IMR-90 (cell line): ENCODE measurements at regions not wholly inside any gene's neighbourhood (a gene's known extent, or its start where the extent isn't known, plus 50 kb on each side); places are given as distances from the start of the nearest gene placed in this dataset.

ENCODE experiments used
- ATAC-seq: fragments of 200-7000 bp; cut with Tn5 transposase; 2 replicates; pipeline ENCODE4 v1.9.1; 2020; ENCODE audit warnings: low read depth, mild to moderate bottlenecking, moderate library complexity
- BruUV-seq: library from RNA; stranded (reverse); fragments of 400-500 nt; replicated peaks from 2 replicates; lab custom pipeline; 2021; lab: Mats Ljungman, UMichigan
- CTCF ChIA-PET: fragments of 300-600 bp; formaldehyde crosslinking; extraction: SDS; loops from one replicate; lab custom pipeline; 2021; ENCODE audit warnings: antibody characterized with exemption; lab: Yijun Ruan, JAX
- POLR2A ChIA-PET: fragments of 300-600 bp; sonication (Branson Sonifier 250); formaldehyde crosslinking; loops from one replicate; lab custom pipeline; 2022; ENCODE audit warnings: antibody characterized with exemption; ENCODE audit not compliant: unreplicated experiment; lab: Charles Lee
- DNase-seq: peaks from one replicate; pipeline ENCODE4 v3.0.0; 2013
- H2AFZ ChIP-seq: replicated peaks from 2 replicates; pipeline ENCODE3; 2013; ENCODE audit warnings: low read length, mild to moderate bottlenecking; ENCODE audit not compliant: poor library complexity
- H2AK5ac ChIP-seq: 2 replicates; pipeline ENCODE4 v1.6.1; 2013; ENCODE audit warnings: low read depth, low read length, inconsistent platforms
- H2AK9ac ChIP-seq: replicated peaks from 2 replicates; pipeline ENCODE3; 2013; ENCODE audit warnings: mild to moderate bottlenecking, low read depth, low read length, moderate library complexity; ENCODE audit not compliant: poor library complexity
- H2BK120ac ChIP-seq: 2 replicates; pipeline ENCODE4 v1.6.1; 2013; ENCODE audit warnings: low read depth, low read length, inconsistent platforms
- H2BK15ac ChIP-seq: 3 replicates; pipeline ENCODE4 v1.6.1; 2013; ENCODE audit warnings: low read depth, low read length, inconsistent platforms
- H2BK20ac ChIP-seq: 2 replicates; pipeline ENCODE4 v1.6.1; 2013; ENCODE audit warnings: low read depth, mild to moderate bottlenecking, inconsistent platforms, low read length, moderate library complexity
- H2BK5ac ChIP-seq: 2 replicates; pipeline ENCODE4 v1.6.1; 2013; ENCODE audit warnings: mild to moderate bottlenecking, low read depth, low read length, inconsistent platforms; ENCODE audit not compliant: poor library complexity, severe bottlenecking
- H3K14ac ChIP-seq: replicated peaks from 2 replicates; pipeline ENCODE4 v1.6.1; 2013; ENCODE audit warnings: low read depth, low read length, inconsistent platforms
- H3K18ac ChIP-seq: 2 replicates; pipeline ENCODE4 v1.6.1; 2013; ENCODE audit warnings: low read depth, low read length, control low read depth
- H3K23ac ChIP-seq: 2 replicates; pipeline ENCODE4 v1.6.1; 2013; ENCODE audit warnings: low read depth, low read length, inconsistent platforms
- H3K27ac ChIP-seq: 2 replicates; pipeline ENCODE4 v1.5.1; 2013; ENCODE audit warnings: mild to moderate bottlenecking, control low read depth, low read length; ENCODE audit not compliant: insufficient read depth
- H3K27me3 ChIP-seq: 2 replicates; pipeline ENCODE4 v1.6.1; 2013; ENCODE audit warnings: low read length; ENCODE audit not compliant: control insufficient read depth, insufficient read depth
- H3K36me3 ChIP-seq: 2 replicates; pipeline ENCODE4 v1.6.1; 2013; ENCODE audit warnings: low read length, mixed read lengths; ENCODE audit not compliant: control insufficient read depth, insufficient read depth
- H3K4ac ChIP-seq: 2 replicates; pipeline ENCODE4 v1.6.1; 2013; ENCODE audit warnings: low read depth, low read length, inconsistent platforms
- H3K4me1 ChIP-seq: 2 replicates; pipeline ENCODE4 v1.6.1; 2013; ENCODE audit warnings: low read length, mixed read lengths; ENCODE audit not compliant: control insufficient read depth, insufficient read depth
- H3K4me2 ChIP-seq: 2 replicates; pipeline ENCODE4 v1.6.1; 2013; ENCODE audit warnings: low read depth, mild to moderate bottlenecking, control low read depth, low read length, moderate library complexity
- H3K4me3 ChIP-seq: 2 replicates; pipeline ENCODE4 v1.5.1; 2013; ENCODE audit warnings: low read depth, mild to moderate bottlenecking, control low read depth, low read length, moderate library complexity; ENCODE audit not compliant: insufficient read depth
- H3K56ac ChIP-seq: 2 replicates; pipeline ENCODE4 v1.6.1; 2013; ENCODE audit warnings: low read length, inconsistent platforms; ENCODE audit not compliant: insufficient read depth; ENCODE audit errors: extremely low read depth
- H3K79me1 ChIP-seq, 2 experiments: 2 replicates each; pipeline ENCODE4 v1.6.1; 2013; ENCODE audit warnings: low read length in 2 of 2, inconsistent platforms in 1 of 2, low read depth in 1 of 2
- H3K9ac ChIP-seq: 2 replicates; pipeline ENCODE4 v1.6.1; 2013; ENCODE audit warnings: low read depth, low read length, control low read depth
- H3K9me1 ChIP-seq: 2 replicates; pipeline ENCODE4 v1.6.1; 2013; ENCODE audit warnings: low read length, inconsistent platforms; ENCODE audit not compliant: insufficient read depth
- H3K9me3 ChIP-seq: 2 replicates; pipeline ENCODE4 v1.6.1; 2013; ENCODE audit warnings: low read length; ENCODE audit not compliant: control insufficient read depth, insufficient read depth
- H4K20me1 ChIP-seq: 2 replicates; pipeline ENCODE4 v1.6.1; 2013; ENCODE audit warnings: low read length, inconsistent platforms; ENCODE audit not compliant: insufficient read depth
- H4K5ac ChIP-seq: 2 replicates; pipeline ENCODE4 v1.6.1; 2013; ENCODE audit warnings: mild to moderate bottlenecking, low read depth, low read length, control low read depth
- H4K8ac ChIP-seq, 2 experiments: 2 replicates each; pipeline ENCODE4 v1.6.1; 2013; ENCODE audit warnings: low read depth in 2 of 2, low read length in 2 of 2, control low read depth in 1 of 2, inconsistent platforms in 1 of 2
- H4K91ac ChIP-seq: 2 replicates; pipeline ENCODE4 v1.6.1; 2013; ENCODE audit warnings: low read depth, low read length, inconsistent platforms; ENCODE audit not compliant: insufficient read depth
- CEBPB ChIP-seq: IDR thresholded peaks from 2 replicates; pipeline ENCODE4 v1.6.1; 2012; ENCODE audit warnings: low read depth, low read length, improper control_type of control experiment
- CTCF ChIP-seq: conservative IDR thresholded peaks from 2 replicates; pipeline ENCODE4 v1.5.1; 2012; ENCODE audit warnings: mild to moderate bottlenecking, low read depth, low read length, improper control_type of control experiment
- ELK1 ChIP-seq: fragments of 150-350 bp; IDR thresholded peaks from 2 replicates; pipeline ENCODE4 v1.6.1; 2016; ENCODE audit warnings: low read depth, mild to moderate bottlenecking, low read length, moderate library complexity, borderline replicate concordance
- FOS ChIP-seq: fragments of 150-350 bp; IDR thresholded peaks from 2 replicates; pipeline ENCODE4 v1.6.1; 2016; ENCODE audit warnings: low read depth, low read length
- MAFK ChIP-seq: IDR thresholded peaks from 2 replicates; pipeline ENCODE4 v1.6.1; 2012; ENCODE audit warnings: low read depth, low read length, improper control_type of control experiment
- MAZ ChIP-seq: IDR thresholded peaks from 2 replicates; pipeline ENCODE4 v1.6.1; 2012; ENCODE audit warnings: low read depth, mild to moderate bottlenecking, low read length, improper control_type of control experiment, moderate library complexity, borderline replicate concordance
- MXI1 ChIP-seq: IDR thresholded peaks from 2 replicates; pipeline ENCODE4 v1.6.1; 2012; ENCODE audit warnings: low read depth, mild to moderate bottlenecking, low read length, moderate library complexity, borderline replicate concordance
- NFE2L2 ChIP-seq: fragments of 150-350 bp; IDR thresholded peaks from 2 replicates; pipeline ENCODE4 v1.6.1; 2016; ENCODE audit warnings: low read depth, mild to moderate bottlenecking, low read length
- RCOR1 ChIP-seq: IDR thresholded peaks from 2 replicates; pipeline ENCODE4 v1.6.1; 2012; ENCODE audit warnings: mild to moderate bottlenecking, low read length, improper control_type of control experiment; ENCODE audit not compliant: insufficient replicate concordance
- RFX5 ChIP-seq: IDR thresholded peaks from 2 replicates; pipeline ENCODE4 v1.8.0; 2012; ENCODE audit warnings: low read depth, mild to moderate bottlenecking, low read length, moderate library complexity
- SMC3 ChIP-seq: fragments of 150-350 bp; IDR thresholded peaks from 2 replicates; pipeline ENCODE4 v1.6.1; 2016; ENCODE audit warnings: low read depth, mild to moderate bottlenecking, antibody characterized with exemption, low read length, moderate library complexity
- WGBS, 2 experiments: methylation state at CpG; one replicate each; pipeline versions ENCODE4 v1.1.5 to v1.1.7; 2013; ENCODE audit warnings: missing lambda C conversion rate in 2 of 2; ENCODE audit not compliant: insufficient read length in 1 of 2; ENCODE audit errors: extremely low coverage in 2 of 2; 5-methylcytosine and 5-hydroxymethylcytosine counted together
- dilution Hi-C: fragments of 300-500 bp; cut with HindIII; formaldehyde crosslinking; loops from one replicate; pipeline ENCODE4 v1.14.3; 2018; ENCODE audit warnings: low sequenced_read_pairs; ENCODE audit not compliant: unreplicated experiment
- in situ Hi-C: fragments of 300-500 bp; cut with MboI; formaldehyde crosslinking; loops from 3 replicates; pipeline ENCODE4 v1.14.3; 2019; ENCODE audit warnings: low sequenced_read_pairs, inconsistent platforms, mixed read lengths
- intact Hi-C: fragments of 100-400 bp; cut with micrococcal nuclease; formaldehyde crosslinking; loops from 2 replicates; pipeline ENCODE4 v1.10.0; 2022

- H3K4me3 ChIP-seq: no peak overlapping the region
- H3K27me3 ChIP-seq: no peaks in the 10 kb centered on the region
- dilution Hi-C loops (no loop called here), intact Hi-C loops (no loop called here), in situ Hi-C loops (no loop called here)
- H2BK15ac ChIP-seq: no peak overlapping the region
- no peak overlapping the region for H2AK5ac ChIP-seq
- TF ChIP-seq FOS (no peak), RCOR1 (no peak), MAFK (no peak), MXI1 (no peak), CEBPB (no peak), MAZ (no peak), ELK1 (no peak), NFE2L2 (no peak), RFX5 (no peak), SMC3 (no peak), CTCF (no peak)
- H3K23ac ChIP-seq: no peak overlapping the region
- no peak overlapping the region for H3K18ac ChIP-seq
- no peaks in the 10 kb centered on the region for H3K4me1 ChIP-seq
- no peak overlapping the region for H3K9ac ChIP-seq
- H2BK20ac ChIP-seq: no peak overlapping the region
- ChIA-PET CTCF (no interaction called here), POLR2A (no interaction called here)
- no peaks in the 10 kb centered on the region for H4K20me1 ChIP-seq
- H4K5ac ChIP-seq: no peak overlapping the region
- no peak overlapping the region for H3K27ac ChIP-seq
- H3K9me3 ChIP-seq: no peaks in the 10 kb centered on the region
- no peak overlapping the region for H2BK5ac ChIP-seq
- H3K79me1 ChIP-seq: no peaks in the 10 kb centered on the region
- no peak overlapping the region for H2AFZ ChIP-seq
- no peak overlapping the region for H4K91ac ChIP-seq
- H3K56ac ChIP-seq: no peak overlapping the region
- ATAC-seq (no peak), DNase-seq (no peak)
- H3K36me3 ChIP-seq: no peaks in the 10 kb centered on the region
- no peak overlapping the region for H4K8ac ChIP-seq
- H3K4me2 ChIP-seq: no peak overlapping the region
- no peak overlapping the region for H2BK120ac ChIP-seq
- H2AK9ac ChIP-seq: no peak overlapping the region
- no TSS peak for BruUV-seq
- no peak overlapping the region for H3K4ac ChIP-seq
- no peaks in the 10 kb centered on the region for H3K9me1 ChIP-seq
- H3K14ac ChIP-seq: no peak overlapping the region
- WGBS, 2 experiments: 71% methylated on average over 1 of the region's 4 CpGs; no CpG with 5 or more reads in 1 of the 2 experiments
Measured at GRCh38 chr3:193086681-193087080, 154.3 kb upstream of the PLAAT1 start.
